HCT116 (cell line): ENCODE measurements at regions not wholly inside any gene's neighbourhood (a gene's known extent, or its start where the extent isn't known, plus 50 kb on each side); places are given as distances from the start of the nearest gene placed in this dataset.

Source experiments
- ATAC-seq: fragments of 200-7000 bp; cut with Tn5 transposase; 2 replicates; pipeline ENCODE4 v1.9.1; 2020; ENCODE audit warnings: mild to moderate bottlenecking, moderate library complexity
- BruUV-seq: library from RNA; stranded (reverse); fragments of 400-500 nt; replicated peaks from 2 replicates; lab custom pipeline; 2021; lab: Mats Ljungman, UMichigan
- CTCF ChIA-PET: fragments of 300-600 bp; sonication (Branson Sonifier 250); formaldehyde crosslinking; loops from one replicate; lab custom pipeline; 2021; ENCODE audit warnings: antibody characterized with exemption; lab: Charles Lee
- POLR2A ChIA-PET: fragments of 300-600, 350-600 bp; sonication (Branson Sonifier 250); formaldehyde crosslinking; loops from one replicate; lab custom pipeline; 2021; ENCODE audit warnings: antibody characterized with exemption; lab: Charles Lee
- RAD21 ChIA-PET, 2 experiments: fragments of 300-600 bp; sonication (Branson Sonifier 250); formaldehyde crosslinking; loops; one replicate each; lab custom pipeline; 2023; ENCODE audit warnings: low total read pairs in 2 of 2; ENCODE audit not compliant: uncharacterized antibody in 2 of 2, unreplicated experiment in 2 of 2, low non-redundant PET in 1 of 2; lab: Charles Lee
- DNase-seq: peaks from one replicate; pipeline ENCODE4 v3.0.0-alpha.2; 2010; ENCODE audit warnings: low read depth, low spot score
- H2AFZ ChIP-seq: fragments of 200-600 bp; shearing (Covaris generic), sonication (generic); 2 replicates; pipeline ENCODE4 v1.6.1; 2017; ENCODE audit warnings: low read depth, mixed run types, mixed read lengths, antibody characterized with exemption, low read length; ENCODE audit not compliant: poor library complexity, severe bottlenecking
- H3K27ac ChIP-seq: 2 replicates; pipeline ENCODE4 v1.5.1; 2012; ENCODE audit warnings: low read depth, low read length
- H3K27me3 ChIP-seq: fragments of 200-600 bp; sonication (generic); 2 replicates; pipeline ENCODE4 v1.6.1; 2016; ENCODE audit warnings: mixed run types, low read length, mixed read lengths; ENCODE audit not compliant: insufficient read depth
- H3K36me3 ChIP-seq, 2 experiments: fragments of 200-500 bp in 1 of 2; fragments of 200-600 bp in 1 of 2; sonication (Bioruptor generic) in 1 of 2; sonication (generic) in 1 of 2; 2 replicates each; pipeline versions ENCODE4 v1.5.1 to v1.6.1; 2014 to 2016; ENCODE audit warnings: low read length in 2 of 2, inconsistent platforms in 1 of 2, mixed read lengths in 1 of 2, mixed run types in 1 of 2; ENCODE audit not compliant: insufficient read depth in 2 of 2, control insufficient read depth in 1 of 2
- H3K4me1 ChIP-seq, 2 experiments: fragments of 200-600 bp in 1 of 2; sonication (generic) in 1 of 2; 2 replicates each; pipeline versions ENCODE4 v1.5.1 to v1.6.1; 2012 to 2017; ENCODE audit warnings: low read length in 2 of 2, inconsistent platforms in 1 of 2, mild to moderate bottlenecking in 1 of 2, mixed read lengths in 1 of 2, mixed run types in 1 of 2, moderate library complexity in 1 of 2; ENCODE audit not compliant: insufficient read depth in 2 of 2, control insufficient read depth in 1 of 2
- H3K4me2 ChIP-seq: fragments of 200-600 bp; sonication (generic); 2 replicates; pipeline ENCODE4 v1.6.1; 2017; ENCODE audit warnings: mixed run types, low read length, mixed read lengths
- H3K4me3 ChIP-seq, 2 experiments: fragments of 200-600 bp in 1 of 2; sonication (generic) in 1 of 2; replicated peaks in 1 of 2; 2 replicates each; pipeline ENCODE4 v1.5.1; 2011 to 2016; ENCODE audit warnings: low read length in 2 of 2, control low read depth in 1 of 2, low read depth in 1 of 2, mild to moderate bottlenecking in 1 of 2, mixed read lengths in 1 of 2, mixed run types in 1 of 2
- H3K79me2 ChIP-seq: fragments of 200-600 bp; sonication (generic); 2 replicates; pipeline ENCODE4 v1.6.1; 2017; ENCODE audit warnings: mild to moderate bottlenecking, mixed run types, low read length, moderate library complexity, mixed read lengths; ENCODE audit not compliant: insufficient read depth
- H3K9ac ChIP-seq: fragments of 200-600 bp; sonication (generic); 2 replicates; pipeline ENCODE4 v1.6.1; 2016; ENCODE audit warnings: low read length, mixed read lengths
- H3K9me2 ChIP-seq: fragments of 200-600 bp; sonication (generic), shearing (Covaris generic); 2 replicates; pipeline ENCODE4 v1.6.1; 2017; ENCODE audit warnings: mixed run types, mild to moderate bottlenecking, moderate library complexity; ENCODE audit not compliant: insufficient read depth
- H3K9me3 ChIP-seq, 2 experiments: fragments of 200-500 bp in 1 of 2; fragments of 200-600 bp in 1 of 2; sonication (Bioruptor generic) in 1 of 2; sonication (generic) in 1 of 2; 2 replicates each; pipeline ENCODE4 v1.6.1; 2014 to 2017; ENCODE audit warnings: low read length in 2 of 2, mixed read lengths in 2 of 2, inconsistent platforms in 1 of 2, low read depth in 1 of 2, mild to moderate bottlenecking in 1 of 2, mixed run types in 1 of 2, moderate library complexity in 1 of 2; ENCODE audit not compliant: control insufficient read depth in 1 of 2, insufficient read depth in 1 of 2
- H4K20me1 ChIP-seq: fragments of 200-600 bp; sonication (generic), shearing (Covaris generic); 2 replicates; pipeline ENCODE4 v1.6.1; 2017; ENCODE audit warnings: mixed run types, mild to moderate bottlenecking, moderate library complexity; ENCODE audit not compliant: insufficient read depth
- CEBPB ChIP-seq: IDR thresholded peaks from 2 replicates; pipeline ENCODE4 v1.6.1; 2012; ENCODE audit warnings: low read depth
- EGR1 ChIP-seq: IDR thresholded peaks from 2 replicates; pipeline ENCODE4 v1.6.1; 2012; ENCODE audit warnings: low read depth
- ELF1 ChIP-seq: IDR thresholded peaks from 2 replicates; pipeline ENCODE4 v1.6.1; 2012; ENCODE audit warnings: low read depth, borderline replicate concordance
- EZH2 ChIP-seq: fragments of 200-600 bp; sonication (generic); IDR thresholded peaks from 2 replicates; pipeline ENCODE4 v1.6.1; 2017; ENCODE audit warnings: antibody characterized with exemption, mixed run types
- EZH2phosphoT487 ChIP-seq: fragments of 200-600 bp; IDR thresholded peaks from 2 replicates; pipeline ENCODE4 v1.6.1; 2018; ENCODE audit warnings: antibody characterized with exemption, borderline replicate concordance
- FOSL1 ChIP-seq: IDR thresholded peaks from 2 replicates; pipeline ENCODE4 v1.6.1; 2012; ENCODE audit warnings: low read depth
- POLR2A ChIP-seq: IDR thresholded peaks from 2 replicates; pipeline ENCODE4 v1.7.0; 2011; ENCODE audit warnings: borderline replicate concordance; ENCODE audit not compliant: insufficient read depth, insufficient read length; ENCODE audit errors: extremely low read depth
- POLR2AphosphoS5 ChIP-seq: IDR thresholded peaks from 2 replicates; pipeline ENCODE4 v1.6.1; 2011; ENCODE audit warnings: mild to moderate bottlenecking, low read depth, low read length, moderate library complexity
- RAD21 ChIP-seq: IDR thresholded peaks from 2 replicates; pipeline ENCODE4 v1.6.1; 2012; ENCODE audit warnings: low read depth, mild to moderate bottlenecking
- SIN3A ChIP-seq: IDR thresholded peaks from 2 replicates; pipeline ENCODE4 v1.6.1; 2012; ENCODE audit warnings: low read depth
- SRF ChIP-seq: IDR thresholded peaks from 2 replicates; pipeline ENCODE4 v1.6.1; 2012; ENCODE audit warnings: low read depth
- TCF7L2 ChIP-seq: IDR thresholded peaks from 2 replicates; pipeline ENCODE4 v1.7.0; 2011; ENCODE audit warnings: borderline replicate concordance, inconsistent platforms; ENCODE audit not compliant: insufficient read depth, insufficient read length; ENCODE audit errors: extremely low read depth
- YY1 ChIP-seq: IDR thresholded peaks from 2 replicates; pipeline ENCODE4 v1.6.1; 2011; ENCODE audit warnings: low read length, low read depth, moderate library complexity, mild to moderate bottlenecking; ENCODE audit not compliant: insufficient replicate concordance; ENCODE audit errors: extremely low read depth
- ZFX ChIP-seq: fragments of 450-650 bp; IDR thresholded peaks from 2 replicates; pipeline ENCODE4 v1.6.1; 2017
- ZNF274 ChIP-seq: fragments of 200-500 bp; sonication (Bioruptor generic); IDR thresholded peaks from 2 replicates; pipeline ENCODE4 v1.6.1; 2014; ENCODE audit warnings: mild to moderate bottlenecking, low read depth, low read length, inconsistent platforms
- intact Hi-C: fragments of 100-400 bp; cut with micrococcal nuclease; formaldehyde crosslinking; loops from 2 replicates; pipeline ENCODE4 v1.10.0; 2022
- TF ChIP-seq, protein P1 (sequence below): IDR thresholded peaks from 2 replicates; pipeline ENCODE4 v1.6.1; 2012
- TF ChIP-seq, protein P2 (sequence below), 3 experiments: fragments of 200-600 bp in 1 of 3; sonication (generic) in 1 of 3; IDR thresholded peaks in 2 of 3; conservative IDR thresholded peaks in 1 of 3; 2 replicates each; pipeline ENCODE4 v1.5.1; 2012 to 2017; ENCODE audit warnings: low read depth in 2 of 3, low read length in 2 of 3, antibody characterized with exemption in 1 of 3, borderline replicate concordance in 1 of 3, control low read depth in 1 of 3, mild to moderate bottlenecking in 1 of 3, mixed read lengths in 1 of 3, mixed run types in 1 of 3, moderate library complexity in 1 of 3; ENCODE audit not compliant: insufficient read depth in 1 of 3
- TF ChIP-seq, protein P3 (sequence below): IDR thresholded peaks from 2 replicates; pipeline ENCODE4 v1.6.1; 2012; ENCODE audit warnings: low read depth
- TF ChIP-seq, protein P4 (sequence below): IDR thresholded peaks from 2 replicates; pipeline ENCODE4 v1.6.1; 2011; ENCODE audit warnings: mild to moderate bottlenecking, low read length, moderate library complexity; ENCODE audit not compliant: insufficient replicate concordance; ENCODE audit errors: extremely low read depth
- TF ChIP-seq, protein P5 (sequence below): IDR thresholded peaks from 2 replicates; pipeline ENCODE4 v1.6.1; 2012

DNA sequence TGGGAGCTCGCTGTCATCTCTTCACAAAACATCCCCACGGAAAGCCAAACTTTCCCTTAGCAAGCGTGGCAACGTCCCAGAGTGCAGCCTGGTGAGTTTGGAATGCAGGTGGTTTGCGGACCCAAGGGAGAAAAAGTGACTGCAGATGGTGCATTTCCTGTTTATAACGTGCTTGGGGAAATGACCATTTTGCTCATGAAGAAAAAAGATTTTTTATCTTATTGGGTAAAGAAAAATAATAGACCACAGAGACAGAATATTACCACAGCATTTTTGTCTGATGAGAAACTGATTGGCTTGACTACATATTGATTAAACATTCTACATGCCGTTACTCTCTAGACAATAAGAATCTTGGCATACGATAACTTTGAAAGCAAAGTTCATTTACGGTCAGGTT lies 136.5 kb downstream of the COPS8 start:
- DNase-seq (no peak), ATAC-seq (no peak)
- RAD21 ChIA-PET: no interaction called here
- Histone ChIP-seq H4K20me1 (no peaks in the 10 kb centered on the region), H3K9ac (no peak overlapping the region), H3K9me2 (no peaks in the 10 kb centered on the region), H3K4me2 (no peak overlapping the region), H3K79me2 (no peaks in the 10 kb centered on the region), H3K4me3 (no peak overlapping the region), H2AFZ (no peak overlapping the region), H3K36me3 (no peaks in the 10 kb centered on the region), H3K27me3 (peaks cover 3% of the 10 kb centered on the region; the same call in 1 of the 2 replicates), H3K27ac (no peak overlapping the region), H3K4me1 (peaks cover 0 to 7% of the 10 kb centered on the region in 2 experiments; a peak in 1 of 4 replicates), H3K9me3 (no peaks in the 10 kb centered on the region)
- no TSS peak for BruUV-seq
- CTCF ChIA-PET: no interaction called here
- POLR2A ChIA-PET: no interaction called here
- TF ChIP-seq, protein P1, sequence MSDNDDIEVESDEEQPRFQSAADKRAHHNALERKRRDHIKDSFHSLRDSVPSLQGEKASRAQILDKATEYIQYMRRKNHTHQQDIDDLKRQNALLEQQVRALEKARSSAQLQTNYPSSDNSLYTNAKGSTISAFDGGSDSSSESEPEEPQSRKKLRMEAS: no peak
- TF ChIP-seq ELF1 (no peak), FOSL1 (no peak), POLR2AphosphoS5 (no peak), SIN3A (no peak), RAD21 (no peak), EZH2phosphoT487 (no peak), SRF (no peak), EGR1 (no peak), ZNF274 (no peak), YY1 (no peak), ZFX (no peak), POLR2A (no peak), CEBPB (no peak), EZH2 (no peak), TCF7L2 (no peak)
- TF ChIP-seq, protein P2, sequence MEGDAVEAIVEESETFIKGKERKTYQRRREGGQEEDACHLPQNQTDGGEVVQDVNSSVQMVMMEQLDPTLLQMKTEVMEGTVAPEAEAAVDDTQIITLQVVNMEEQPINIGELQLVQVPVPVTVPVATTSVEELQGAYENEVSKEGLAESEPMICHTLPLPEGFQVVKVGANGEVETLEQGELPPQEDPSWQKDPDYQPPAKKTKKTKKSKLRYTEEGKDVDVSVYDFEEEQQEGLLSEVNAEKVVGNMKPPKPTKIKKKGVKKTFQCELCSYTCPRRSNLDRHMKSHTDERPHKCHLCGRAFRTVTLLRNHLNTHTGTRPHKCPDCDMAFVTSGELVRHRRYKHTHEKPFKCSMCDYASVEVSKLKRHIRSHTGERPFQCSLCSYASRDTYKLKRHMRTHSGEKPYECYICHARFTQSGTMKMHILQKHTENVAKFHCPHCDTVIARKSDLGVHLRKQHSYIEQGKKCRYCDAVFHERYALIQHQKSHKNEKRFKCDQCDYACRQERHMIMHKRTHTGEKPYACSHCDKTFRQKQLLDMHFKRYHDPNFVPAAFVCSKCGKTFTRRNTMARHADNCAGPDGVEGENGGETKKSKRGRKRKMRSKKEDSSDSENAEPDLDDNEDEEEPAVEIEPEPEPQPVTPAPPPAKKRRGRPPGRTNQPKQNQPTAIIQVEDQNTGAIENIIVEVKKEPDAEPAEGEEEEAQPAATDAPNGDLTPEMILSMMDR (IDR thresholded peaks at IDR 0.05 in 2 of 3, conservative IDR thresholded peaks at IDR 0.05 in 1 of 3; ENCODE audit: borderline replicate concordance in 1 of 3, insufficient read depth in 1 of 3, low read depth in 2 of 3, low read length in 2 of 3): no peak
- TF ChIP-seq, protein P3, sequence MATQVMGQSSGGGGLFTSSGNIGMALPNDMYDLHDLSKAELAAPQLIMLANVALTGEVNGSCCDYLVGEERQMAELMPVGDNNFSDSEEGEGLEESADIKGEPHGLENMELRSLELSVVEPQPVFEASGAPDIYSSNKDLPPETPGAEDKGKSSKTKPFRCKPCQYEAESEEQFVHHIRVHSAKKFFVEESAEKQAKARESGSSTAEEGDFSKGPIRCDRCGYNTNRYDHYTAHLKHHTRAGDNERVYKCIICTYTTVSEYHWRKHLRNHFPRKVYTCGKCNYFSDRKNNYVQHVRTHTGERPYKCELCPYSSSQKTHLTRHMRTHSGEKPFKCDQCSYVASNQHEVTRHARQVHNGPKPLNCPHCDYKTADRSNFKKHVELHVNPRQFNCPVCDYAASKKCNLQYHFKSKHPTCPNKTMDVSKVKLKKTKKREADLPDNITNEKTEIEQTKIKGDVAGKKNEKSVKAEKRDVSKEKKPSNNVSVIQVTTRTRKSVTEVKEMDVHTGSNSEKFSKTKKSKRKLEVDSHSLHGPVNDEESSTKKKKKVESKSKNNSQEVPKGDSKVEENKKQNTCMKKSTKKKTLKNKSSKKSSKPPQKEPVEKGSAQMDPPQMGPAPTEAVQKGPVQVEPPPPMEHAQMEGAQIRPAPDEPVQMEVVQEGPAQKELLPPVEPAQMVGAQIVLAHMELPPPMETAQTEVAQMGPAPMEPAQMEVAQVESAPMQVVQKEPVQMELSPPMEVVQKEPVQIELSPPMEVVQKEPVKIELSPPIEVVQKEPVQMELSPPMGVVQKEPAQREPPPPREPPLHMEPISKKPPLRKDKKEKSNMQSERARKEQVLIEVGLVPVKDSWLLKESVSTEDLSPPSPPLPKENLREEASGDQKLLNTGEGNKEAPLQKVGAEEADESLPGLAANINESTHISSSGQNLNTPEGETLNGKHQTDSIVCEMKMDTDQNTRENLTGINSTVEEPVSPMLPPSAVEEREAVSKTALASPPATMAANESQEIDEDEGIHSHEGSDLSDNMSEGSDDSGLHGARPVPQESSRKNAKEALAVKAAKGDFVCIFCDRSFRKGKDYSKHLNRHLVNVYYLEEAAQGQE: no peak
- TF ChIP-seq, protein P4, sequence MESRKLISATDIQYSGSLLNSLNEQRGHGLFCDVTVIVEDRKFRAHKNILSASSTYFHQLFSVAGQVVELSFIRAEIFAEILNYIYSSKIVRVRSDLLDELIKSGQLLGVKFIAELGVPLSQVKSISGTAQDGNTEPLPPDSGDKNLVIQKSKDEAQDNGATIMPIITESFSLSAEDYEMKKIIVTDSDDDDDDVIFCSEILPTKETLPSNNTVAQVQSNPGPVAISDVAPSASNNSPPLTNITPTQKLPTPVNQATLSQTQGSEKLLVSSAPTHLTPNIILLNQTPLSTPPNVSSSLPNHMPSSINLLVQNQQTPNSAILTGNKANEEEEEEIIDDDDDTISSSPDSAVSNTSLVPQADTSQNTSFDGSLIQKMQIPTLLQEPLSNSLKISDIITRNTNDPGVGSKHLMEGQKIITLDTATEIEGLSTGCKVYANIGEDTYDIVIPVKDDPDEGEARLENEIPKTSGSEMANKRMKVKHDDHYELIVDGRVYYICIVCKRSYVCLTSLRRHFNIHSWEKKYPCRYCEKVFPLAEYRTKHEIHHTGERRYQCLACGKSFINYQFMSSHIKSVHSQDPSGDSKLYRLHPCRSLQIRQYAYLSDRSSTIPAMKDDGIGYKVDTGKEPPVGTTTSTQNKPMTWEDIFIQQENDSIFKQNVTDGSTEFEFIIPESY: no peak
- TF ChIP-seq, protein P5, sequence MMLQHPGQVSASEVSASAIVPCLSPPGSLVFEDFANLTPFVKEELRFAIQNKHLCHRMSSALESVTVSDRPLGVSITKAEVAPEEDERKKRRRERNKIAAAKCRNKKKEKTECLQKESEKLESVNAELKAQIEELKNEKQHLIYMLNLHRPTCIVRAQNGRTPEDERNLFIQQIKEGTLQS: no peak
- intact Hi-C loops: no loop called here
